Right lobe of liver (tissue), 4 donors: ENCODE measurements at regions not wholly inside any gene's neighbourhood (a gene's known extent, or its start where the extent isn't known, plus 50 kb on each side); places are given as distances from the start of the nearest gene placed in this dataset.

ENCODE experiments used
- CTCF ChIP-seq, 4 donors: fragments of 200-600 bp in 3 of 4; fragments of 450-650 bp in 1 of 4; IDR thresholded peaks; one replicate each; pipeline versions ENCODE4 v1.5.1 to v1.8.0; 2016 to 2022; ENCODE audit warnings: antibody characterized with exemption in 4 of 4, mild to moderate bottlenecking in 2 of 4
- POLR2A ChIP-seq: fragments of 450-650 bp; IDR thresholded peaks from one replicate; pipeline ENCODE4 v1.6.1; 2017; ENCODE audit warnings: antibody characterized with exemption, mild to moderate bottlenecking
- donor health status: DM: no; HTN: no; CAD: no.
- donor health status: DM: no; HTN: no; CAD: no.
- donor health status: DM: no; HTN: yes; CAD: no.

DNA sequence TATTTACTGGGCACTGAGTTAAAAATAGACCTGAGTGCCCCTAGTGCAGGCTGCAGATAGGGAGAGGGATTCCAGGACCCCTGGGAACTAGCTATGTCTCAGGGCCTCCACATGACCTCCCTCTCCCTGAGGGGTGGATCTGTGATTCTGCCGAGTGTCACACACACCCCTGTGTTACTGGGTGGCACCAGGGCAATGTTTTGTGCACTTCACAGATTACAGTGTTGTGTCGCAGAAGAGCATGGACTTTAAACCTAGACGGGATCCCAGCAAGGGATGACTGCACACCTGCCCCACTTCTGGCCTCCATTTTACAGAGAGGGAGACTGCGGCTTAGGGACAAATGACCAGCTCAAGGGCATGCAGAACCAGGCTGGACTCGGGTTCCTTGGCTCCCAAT is 65.6 kb downstream of the ZFP36L2 start:
- no peak for TF ChIP-seq CTCF (IDR thresholded peaks at IDR 0.05)
- TF ChIP-seq POLR2A: no peak
